B cell (primary cell): ENCODE measurements at regions not wholly inside any gene's neighbourhood (a gene's known extent, or its start where the extent isn't known, plus 50 kb on each side); places are given as distances from the start of the nearest gene placed in this dataset.

Experiments used
- EZH2 ChIP-seq: IDR thresholded peaks from 2 replicates; pipeline ENCODE4 v1.6.1; 2012; ENCODE audit warnings: borderline replicate concordance, low read depth, mild to moderate bottlenecking, moderate library complexity, low read length; ENCODE audit not compliant: insufficient read depth, poor library complexity, severe bottlenecking
- TF ChIP-seq, protein P1 (sequence below): fragments of 200-600 bp; IDR thresholded peaks from one replicate; pipeline ENCODE4 v1.8.0; 2022; ENCODE audit warnings: antibody characterized with exemption, mild to moderate bottlenecking

DNA sequence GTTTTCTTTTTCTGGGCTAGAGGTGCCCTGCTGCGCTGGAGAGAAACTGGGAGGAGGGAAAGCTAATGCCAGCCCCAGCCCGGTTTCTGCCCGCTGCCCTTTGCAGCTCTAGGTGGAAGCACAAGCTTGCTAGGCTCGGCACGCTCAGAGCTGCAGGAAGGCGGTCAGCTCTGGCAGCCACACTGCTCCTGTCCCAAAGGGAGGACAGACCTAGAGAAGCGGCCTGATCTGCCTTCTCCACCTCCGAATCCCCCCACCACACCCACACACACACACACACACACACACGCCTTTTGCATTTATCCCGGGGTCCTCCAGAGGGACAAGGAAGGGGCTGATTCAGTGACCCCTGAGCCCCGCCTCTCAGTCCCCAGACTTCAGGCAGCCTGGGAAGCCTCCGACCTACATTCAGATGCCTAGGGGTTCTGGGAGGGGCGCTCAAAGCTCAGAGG lies 418.1 kb downstream of the SOX9 start:
- TF ChIP-seq, protein P1, sequence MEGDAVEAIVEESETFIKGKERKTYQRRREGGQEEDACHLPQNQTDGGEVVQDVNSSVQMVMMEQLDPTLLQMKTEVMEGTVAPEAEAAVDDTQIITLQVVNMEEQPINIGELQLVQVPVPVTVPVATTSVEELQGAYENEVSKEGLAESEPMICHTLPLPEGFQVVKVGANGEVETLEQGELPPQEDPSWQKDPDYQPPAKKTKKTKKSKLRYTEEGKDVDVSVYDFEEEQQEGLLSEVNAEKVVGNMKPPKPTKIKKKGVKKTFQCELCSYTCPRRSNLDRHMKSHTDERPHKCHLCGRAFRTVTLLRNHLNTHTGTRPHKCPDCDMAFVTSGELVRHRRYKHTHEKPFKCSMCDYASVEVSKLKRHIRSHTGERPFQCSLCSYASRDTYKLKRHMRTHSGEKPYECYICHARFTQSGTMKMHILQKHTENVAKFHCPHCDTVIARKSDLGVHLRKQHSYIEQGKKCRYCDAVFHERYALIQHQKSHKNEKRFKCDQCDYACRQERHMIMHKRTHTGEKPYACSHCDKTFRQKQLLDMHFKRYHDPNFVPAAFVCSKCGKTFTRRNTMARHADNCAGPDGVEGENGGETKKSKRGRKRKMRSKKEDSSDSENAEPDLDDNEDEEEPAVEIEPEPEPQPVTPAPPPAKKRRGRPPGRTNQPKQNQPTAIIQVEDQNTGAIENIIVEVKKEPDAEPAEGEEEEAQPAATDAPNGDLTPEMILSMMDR, result no peak
- no peak for TF ChIP-seq EZH2
